GM18508 (cell line): ENCODE measurements at regions not wholly inside any gene's neighbourhood (a gene's known extent, or its start where the extent isn't known, plus 50 kb on each side); places are given as distances from the start of the nearest gene placed in this dataset.
"Not testable (repeated sequence)": the region's sequence is repeated elsewhere in the genome, so short reads cannot be mapped to it uniquely, and the experiment has no call there.

Experiments
- ATAC-seq: cut with Tn5 transposase; IDR thresholded peaks from one replicate; pipeline ENCODE4 v1.9.1; 2021; ENCODE audit warnings: moderate number of reproducible peaks; ENCODE audit not compliant: insufficient read depth, unreplicated experiment

- ATAC-seq, result not testable (repeated sequence)
Observed at GRCh38 chr15:21774760-21775159, 102.8 kb downstream of the POTEB start.

GRCh38 chr15:21766524-21766923 is 111.0 kb downstream of the POTEB start:
- ATAC-seq, result not testable (repeated sequence)

GRCh38 chr15:21763756-21764155 is 113.8 kb downstream of the POTEB start:
- not testable (repeated sequence) for ATAC-seq

- not testable (repeated sequence) for ATAC-seq
Observed at GRCh38 chr15:21760250-21761023, 117.1 kb downstream of the POTEB start.

DNA sequence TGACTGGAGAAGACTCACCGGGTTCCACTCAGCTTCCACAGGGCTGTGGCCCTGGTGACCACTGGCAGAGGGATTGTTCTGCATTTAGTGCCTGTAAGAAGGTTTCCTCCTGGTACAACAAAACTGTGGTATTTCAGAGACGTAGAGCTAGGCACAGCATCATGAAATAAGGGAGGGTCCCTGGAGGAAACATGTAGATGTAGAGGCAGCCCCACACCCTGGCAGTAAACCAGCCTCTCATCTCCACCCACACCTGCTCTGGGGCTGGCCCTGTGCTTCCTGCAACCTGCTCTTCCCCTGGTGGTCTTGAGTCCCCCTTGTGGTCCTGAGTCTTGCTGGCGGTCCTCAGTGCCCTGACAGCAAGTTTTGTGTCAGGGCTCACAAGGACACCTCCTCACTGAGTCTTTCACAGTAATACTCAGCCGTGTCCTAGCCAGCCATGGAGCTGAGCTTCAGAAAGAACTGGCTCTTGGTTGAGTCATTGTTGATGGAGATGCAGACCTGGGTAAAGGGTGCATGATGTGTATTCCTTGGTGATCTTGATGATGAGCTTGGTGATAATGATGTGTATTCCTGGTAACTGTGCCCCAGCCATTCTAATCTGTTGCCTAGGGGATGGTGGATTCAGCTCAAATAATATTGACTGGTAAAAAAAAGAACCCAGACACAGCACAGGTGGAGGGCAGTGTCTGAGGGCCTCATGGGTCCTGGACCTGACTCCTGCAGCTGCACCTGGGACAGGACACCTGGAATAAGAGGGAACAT is 118.0 kb downstream of the POTEB start:
- ATAC-seq, result not testable (repeated sequence)

- ATAC-seq, result not testable (repeated sequence)
Observed at GRCh38 chr15:21753838-21754237, 123.7 kb downstream of the POTEB start.

DNA sequence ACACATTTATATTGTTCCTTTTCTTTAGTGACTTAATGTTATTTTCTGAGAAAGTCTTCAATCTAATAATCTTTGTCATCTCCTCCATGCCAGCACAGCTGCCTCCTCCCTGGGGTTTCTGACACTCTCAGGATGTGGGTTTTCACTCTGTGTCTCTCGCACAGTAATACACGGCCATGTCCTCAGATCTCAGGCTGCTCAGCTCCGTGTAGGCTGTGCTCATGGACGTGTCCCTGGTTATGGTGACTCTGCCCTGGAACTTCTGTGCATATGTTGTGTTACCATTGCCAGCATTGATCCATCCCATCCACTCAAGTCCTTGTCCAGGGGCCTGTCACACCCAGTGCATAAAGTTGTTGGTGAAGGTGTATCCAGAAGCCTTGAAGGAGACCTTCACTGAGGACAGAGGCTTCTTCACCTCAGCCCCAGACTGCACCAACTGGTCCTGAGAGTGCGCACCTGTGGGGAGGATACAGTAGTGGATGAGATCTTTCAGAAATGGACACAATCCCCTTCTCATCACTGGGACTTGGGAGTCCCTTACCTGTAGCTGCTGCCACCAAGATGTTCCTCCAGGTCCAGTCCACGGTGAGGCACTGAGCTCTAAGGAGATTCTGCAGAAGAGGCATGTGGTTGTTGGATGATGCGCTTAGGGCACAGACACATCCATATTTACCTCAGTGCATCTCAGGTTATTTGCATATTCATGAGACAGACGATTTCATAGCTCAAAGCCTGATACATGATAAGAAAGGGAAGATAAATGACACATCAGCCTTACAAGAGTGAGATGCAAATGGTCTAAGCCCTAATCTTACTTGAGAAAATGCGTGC is 125.2 kb downstream of the POTEB start:
- ATAC-seq, result not testable (repeated sequence)

GRCh38 chr15:21749173-21749572 is 128.4 kb downstream of the POTEB start:
- not testable (repeated sequence) for ATAC-seq

- not testable (repeated sequence) for ATAC-seq
Observed at GRCh38 chr15:21744245-21744915, 133.2 kb downstream of the POTEB start.

- not testable (repeated sequence) for ATAC-seq
Observed at GRCh38 chr15:21742067-21742466, 135.5 kb downstream of the POTEB start.

DNA sequence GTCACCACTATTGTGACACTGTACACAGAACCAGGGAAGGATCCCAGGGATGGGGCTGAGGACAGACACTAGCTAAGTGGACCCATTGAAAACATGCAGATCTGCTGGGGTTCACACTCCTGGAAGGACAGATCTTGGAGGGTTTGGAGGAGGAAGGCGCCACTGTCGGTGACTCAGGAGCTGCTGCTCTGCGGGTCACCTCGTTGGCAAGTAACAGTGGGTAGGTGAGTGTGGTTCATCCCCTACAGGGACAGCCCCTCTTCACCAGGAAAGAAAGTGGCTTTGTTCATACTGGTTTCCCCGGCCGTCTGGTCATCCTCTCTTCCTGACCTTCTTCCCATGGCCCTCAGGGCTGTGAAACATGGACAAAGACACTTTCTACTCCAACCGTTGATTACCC is 139.5 kb downstream of the POTEB start:
- not testable (repeated sequence) for ATAC-seq

GRCh38 chr15:21736443-21736842 is 141.1 kb downstream of the POTEB start:
- not testable (repeated sequence) for ATAC-seq

DNA sequence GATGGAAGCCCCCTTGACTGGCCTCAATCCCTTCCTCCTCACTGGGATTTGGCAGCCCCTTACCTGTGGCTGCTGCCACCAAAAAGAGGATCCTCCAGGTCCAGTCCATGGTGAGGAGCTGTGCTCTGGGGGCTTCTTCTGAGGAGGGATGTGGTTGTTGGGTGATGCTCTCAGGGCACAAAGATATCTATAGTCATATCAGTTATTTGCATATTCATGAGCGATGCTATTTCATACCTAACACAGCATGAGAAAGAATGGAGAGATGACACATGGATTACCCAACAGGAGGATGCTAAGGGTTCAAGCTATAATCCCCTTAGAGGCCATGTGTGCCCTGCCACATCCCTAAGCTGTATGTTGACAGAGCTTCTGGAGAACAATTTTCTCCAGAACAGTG is 141.7 kb downstream of the POTEB start:
- not testable (repeated sequence) for ATAC-seq

DNA sequence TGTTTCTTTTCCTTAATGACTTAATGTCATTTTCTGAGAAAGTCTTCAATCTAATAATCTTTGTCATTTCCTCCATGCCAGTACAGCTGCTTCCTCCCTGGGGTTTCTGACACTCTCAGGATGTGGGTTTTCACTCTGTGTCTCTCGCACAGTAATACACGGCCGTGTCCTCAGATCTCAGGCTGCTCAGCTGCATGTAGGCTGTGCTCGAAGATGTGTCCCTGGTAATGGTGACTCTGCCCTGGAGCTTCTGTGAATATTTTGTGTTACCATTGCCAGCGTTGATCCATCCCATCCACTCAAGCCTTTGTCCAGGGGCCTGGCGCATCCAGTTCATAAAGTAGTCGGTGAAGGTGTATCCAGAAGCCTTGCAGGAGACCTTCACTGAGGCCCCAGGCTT is 142.2 kb downstream of the POTEB start:
- ATAC-seq, result not testable (repeated sequence)

GRCh38 chr15:21731496-21731895 is 146.0 kb downstream of the POTEB start:
- ATAC-seq, result peak; percentile 40

DNA sequence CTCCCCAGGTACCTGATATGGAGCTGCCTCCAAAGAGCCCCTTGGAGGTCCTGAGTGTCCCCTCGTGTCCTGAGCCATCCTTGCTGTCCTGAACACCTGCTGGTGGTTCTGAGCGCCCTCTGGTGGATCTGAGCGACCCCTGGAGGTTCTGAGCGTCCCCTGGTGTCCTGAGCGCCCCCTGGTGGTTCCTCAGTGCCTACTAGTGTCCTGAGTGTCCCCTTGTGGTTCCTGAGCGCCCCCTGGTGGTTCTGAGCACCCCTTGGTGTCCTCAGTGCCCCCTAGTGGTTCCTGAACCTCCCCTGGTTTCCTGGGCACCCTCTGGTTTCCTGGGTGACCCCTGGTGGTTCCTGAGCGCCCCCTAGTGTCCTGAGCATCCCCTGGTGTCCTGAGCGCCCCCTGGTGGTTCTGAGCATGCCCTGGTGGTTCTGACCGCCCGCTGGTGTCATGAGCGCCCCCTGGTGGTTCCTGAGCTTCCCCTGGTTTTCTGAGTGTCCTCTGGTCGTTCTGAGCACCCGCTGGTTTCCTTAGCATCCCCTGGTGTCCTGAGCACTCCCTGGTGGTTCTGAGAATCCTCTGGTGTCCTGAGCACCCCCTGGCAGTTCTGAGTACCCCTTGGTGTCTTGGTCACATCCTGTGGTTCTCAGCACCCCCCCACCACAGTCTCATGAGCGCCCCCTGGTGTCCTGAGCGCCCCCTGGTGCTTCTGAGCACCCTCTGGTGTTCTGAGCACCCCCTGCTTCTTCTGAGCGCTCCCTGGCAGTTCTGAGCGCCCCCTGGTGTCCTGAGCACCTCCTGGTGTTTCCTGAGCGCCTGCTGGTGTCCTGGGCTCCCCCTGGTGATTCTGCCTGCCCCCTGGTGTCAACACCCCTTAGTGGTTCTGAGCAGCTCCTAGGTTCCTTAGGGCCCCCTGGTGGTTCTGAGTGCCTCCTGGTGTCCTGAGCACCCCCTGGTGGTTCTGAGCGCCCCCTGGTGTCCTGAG is 146.8 kb downstream of the POTEB start:
- peak; percentile 52 for ATAC-seq

- not testable (repeated sequence) for ATAC-seq
Observed at GRCh38 chr15:21724988-21725387, 152.5 kb downstream of the POTEB start.

- ATAC-seq, result not testable (repeated sequence)
Observed at GRCh38 chr15:21721115-21721514, 156.4 kb downstream of the POTEB start.

DNA sequence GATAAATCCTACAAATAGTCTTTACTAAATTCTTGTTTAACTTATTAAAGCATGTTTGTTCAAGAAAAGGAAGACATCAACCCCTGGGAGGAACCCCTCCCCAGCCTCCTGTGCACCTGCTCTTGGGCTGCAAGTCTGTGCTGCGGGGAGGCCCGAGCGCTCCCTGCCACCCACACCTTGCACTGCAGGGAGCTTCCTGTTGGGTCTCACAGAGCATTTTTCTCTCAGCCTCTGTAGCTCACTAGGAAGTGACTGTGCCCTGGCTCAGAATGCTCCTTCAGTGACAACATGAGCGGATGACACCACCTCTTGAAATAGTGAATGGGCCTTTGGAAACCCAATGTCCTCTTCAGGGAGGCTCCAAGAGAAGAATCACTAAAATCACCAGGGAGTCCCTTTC is 158.8 kb downstream of the POTEB start:
- ATAC-seq, result peak; percentile 52
